PC-3 (cell line): ENCODE measurements at regions not wholly inside any gene's neighbourhood (a gene's known extent, or its start where the extent isn't known, plus 50 kb on each side); places are given as distances from the start of the nearest gene placed in this dataset.

Experiments used
- ATAC-seq: fragments of 200-7000 bp; cut with Tn5 transposase; 2 replicates; pipeline ENCODE4 v1.9.1; 2020; ENCODE audit warnings: mild to moderate bottlenecking, moderate library complexity
- BruUV-seq: library from RNA; stranded (reverse); fragments of 400-500 nt; replicated peaks from 2 replicates; lab custom pipeline; 2021; lab: Mats Ljungman, UMichigan
- CTCF ChIA-PET: fragments of 300-600 bp; sonication (Branson Sonifier 250); formaldehyde crosslinking; loops from one replicate; lab custom pipeline; 2022; ENCODE audit warnings: antibody characterized with exemption; lab: Charles Lee
- POLR2A ChIA-PET: fragments of 300-600 bp; sonication (Branson Sonifier 250); formaldehyde crosslinking; loops from one replicate; lab custom pipeline; 2022; ENCODE audit warnings: antibody characterized with exemption; ENCODE audit not compliant: unreplicated experiment; lab: Charles Lee
- DNase-seq: peaks from one replicate; pipeline ENCODE4 v3.0.0-alpha.2; 2015
- H2AFZ ChIP-seq: fragments of 300-600 bp; sonication (generic); 2 replicates; pipeline ENCODE4 v1.6.0; 2016; ENCODE audit warnings: antibody characterized with exemption, low read length
- H3F3A ChIP-seq: fragments of 300-600 bp; sonication (generic); one replicate; pipeline ENCODE4 v1.6.0; 2017; ENCODE audit warnings: antibody characterized with exemption, low read length, control low read depth, mild to moderate bottlenecking; ENCODE audit not compliant: unreplicated experiment
- H3K27ac ChIP-seq: fragments of 300-600 bp; sonication (generic); 2 replicates; pipeline ENCODE4 v1.5.1; 2016; ENCODE audit warnings: mild to moderate bottlenecking, low read length
- H3K27me3 ChIP-seq: fragments of 300-600 bp; sonication (generic); 2 replicates; pipeline ENCODE4 v1.6.1; 2016; ENCODE audit warnings: low read length, mixed read lengths
- H3K36me3 ChIP-seq: fragments of 300-600 bp; sonication (generic); 2 replicates; pipeline ENCODE4 v1.6.1; 2016; ENCODE audit warnings: low read depth, mixed run types, low read length, mixed read lengths
- H3K4me1 ChIP-seq: fragments of 300-600 bp; sonication (generic); 2 replicates; pipeline ENCODE4 v1.5.1; 2016; ENCODE audit warnings: low read length; ENCODE audit not compliant: insufficient read depth
- H3K4me2 ChIP-seq: fragments of 300-600 bp; sonication (generic); 2 replicates; pipeline ENCODE4 v1.6.0; 2016; ENCODE audit warnings: low read length
- H3K4me3 ChIP-seq: fragments of 300-600 bp; sonication (generic); 2 replicates; pipeline ENCODE4 v1.5.1; 2016; ENCODE audit warnings: mild to moderate bottlenecking, low read length, mixed read lengths
- H3K79me2 ChIP-seq: fragments of 300-600 bp; sonication (generic); 2 replicates; pipeline ENCODE4 v1.6.1; 2017; ENCODE audit warnings: low read length, mixed read lengths
- H3K9ac ChIP-seq: fragments of 300-600 bp; sonication (generic); 2 replicates; pipeline ENCODE4 v1.6.0; 2016; ENCODE audit warnings: mild to moderate bottlenecking, low read length
- H3K9me2 ChIP-seq: fragments of 300-600 bp; sonication (generic); replicated peaks from 2 replicates; pipeline ENCODE4 v1.6.1; 2016; ENCODE audit warnings: mixed run types, low read length, mixed read lengths
- H3K9me3 ChIP-seq: fragments of 300-600 bp; sonication (generic); 2 replicates; pipeline ENCODE4 v1.6.1; 2016; ENCODE audit warnings: low read length, mixed read lengths
- H4K20me1 ChIP-seq: fragments of 300-600 bp; sonication (generic); 2 replicates; pipeline ENCODE4 v1.6.1; 2016; ENCODE audit warnings: low read length, mixed read lengths
- CTCF ChIP-seq: fragments of 300-600 bp; sonication (generic); conservative IDR thresholded peaks from 2 replicates; pipeline ENCODE4 v1.5.1; 2017; ENCODE audit warnings: antibody characterized with exemption, low read depth, mild to moderate bottlenecking, low read length
- EZH2 ChIP-seq: fragments of 300-600 bp; sonication (generic); IDR thresholded peaks from one replicate; pipeline ENCODE4 v1.6.1; 2017; ENCODE audit warnings: antibody characterized with exemption, mild to moderate bottlenecking, low read length; ENCODE audit not compliant: unreplicated experiment
- EZH2phosphoT487 ChIP-seq: fragments of 300-600 bp; sonication (generic); IDR thresholded peaks from 2 replicates; pipeline ENCODE4 v1.6.1; 2018; ENCODE audit warnings: mild to moderate bottlenecking, antibody characterized with exemption, low read length, borderline replicate concordance
- intact Hi-C: fragments of 100-400 bp; cut with micrococcal nuclease; formaldehyde crosslinking; loops from 2 replicates; pipeline ENCODE4 v1.9.0; 2023

GRCh38 chr11:69218946-69219720 is 63.4 kb downstream of the SMIM38 start:
- no TSS peak for BruUV-seq
- Histone ChIP-seq H3K27me3 (peaks cover 3% of the 10 kb centered on the region; the same call in 1 of the 2 replicates), H3K4me1 (peaks cover 12% of the 10 kb centered on the region), H3K9ac (no peak overlapping the region), H3K36me3 (no peaks in the 10 kb centered on the region), H3K9me2 (no peaks in the 10 kb centered on the region), H4K20me1 (no peaks in the 10 kb centered on the region), H3K4me3 (no peak overlapping the region), H3K27ac (no peak overlapping the region), H3K4me2 (no peak overlapping the region), H3F3A (no peaks in the 10 kb centered on the region), H2AFZ (no peak overlapping the region), H3K9me3 (no peaks in the 10 kb centered on the region), H3K79me2 (no peaks in the 10 kb centered on the region)
- no peak for TF ChIP-seq EZH2
- no peak for TF ChIP-seq CTCF
- TF ChIP-seq EZH2phosphoT487 = no peak
- no peak for DNase-seq
- intact Hi-C loops = loop anchor here (5.0 kb wide), 1 partner anchor 97 kb away; no protein-coding TSS in a partner anchor
- ChIA-PET POLR2A (no interaction called here), CTCF (no interaction called here)
- no peak for ATAC-seq

- TF ChIP-seq CTCF = no peak
- TF ChIP-seq EZH2 = no peak
- no peak for TF ChIP-seq EZH2phosphoT487
- Histone ChIP-seq H3K27me3 (peaks cover 3% of the 10 kb centered on the region; the same call in 1 of the 2 replicates), H3F3A (no peaks in the 10 kb centered on the region), H3K36me3 (no peaks in the 10 kb centered on the region), H3K9ac (no peak overlapping the region), H3K9me2 (no peaks in the 10 kb centered on the region), H3K27ac (no peak overlapping the region), H3K4me2 (no peak overlapping the region), H2AFZ (no peak overlapping the region), H3K9me3 (0 out of 2 replicates have a peak, but pooled peaks cover 7% of the 10 kb centered on the region), H3K4me1 (peaks cover 12% of the 10 kb centered on the region), H3K79me2 (no peaks in the 10 kb centered on the region), H4K20me1 (no peaks in the 10 kb centered on the region), H3K4me3 (no peak overlapping the region)
- DNase-seq (no peak), ATAC-seq (no peak)
- ChIA-PET CTCF (no interaction called here), POLR2A (interaction anchor here (0.6 kb wide), 1 partner anchor 455 kb away, joined by 3 read pairs; no protein-coding TSS in a partner anchor)
- intact Hi-C loops = loop anchor here (5.0 kb wide), 1 partner anchor 98 kb away; no protein-coding TSS in a partner anchor
- no TSS peak for BruUV-seq
Observed at GRCh38 chr11:69219991-69220390, 64.3 kb downstream of the SMIM38 start.
